ENCODE measurements at regions not wholly inside any gene's neighbourhood (a gene's known extent, or its start where the extent isn't known, plus 50 kb on each side); places are given as distances from the start of the nearest gene placed in this dataset.
A peak's percentile ranks its signal among the peaks of the same experiment; 100 is the strongest.

DNA sequence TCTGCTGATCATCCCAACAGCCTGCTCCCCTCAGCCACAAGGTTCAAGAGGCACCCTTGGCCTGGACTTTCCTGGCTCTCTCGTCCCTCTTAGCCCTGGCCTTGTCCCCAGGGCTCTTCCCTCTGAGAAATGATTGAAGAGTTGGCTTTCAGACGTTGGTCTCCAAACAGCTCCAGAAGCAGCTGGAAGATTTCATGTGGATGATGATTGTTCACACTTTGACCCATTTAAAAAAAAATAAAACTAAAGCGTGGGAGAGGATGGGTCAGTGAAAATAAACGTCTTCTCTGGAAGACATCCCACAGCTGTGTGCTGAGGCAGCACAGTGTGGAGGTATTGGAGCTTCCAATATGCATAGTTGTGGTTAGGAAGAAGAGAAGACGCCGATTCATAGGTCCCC lies 54.7 kb upstream of the CDH11 start:
- DNase-seq (ENCODE audit: low read depth, low spot score): peak; percentile 75

DNA sequence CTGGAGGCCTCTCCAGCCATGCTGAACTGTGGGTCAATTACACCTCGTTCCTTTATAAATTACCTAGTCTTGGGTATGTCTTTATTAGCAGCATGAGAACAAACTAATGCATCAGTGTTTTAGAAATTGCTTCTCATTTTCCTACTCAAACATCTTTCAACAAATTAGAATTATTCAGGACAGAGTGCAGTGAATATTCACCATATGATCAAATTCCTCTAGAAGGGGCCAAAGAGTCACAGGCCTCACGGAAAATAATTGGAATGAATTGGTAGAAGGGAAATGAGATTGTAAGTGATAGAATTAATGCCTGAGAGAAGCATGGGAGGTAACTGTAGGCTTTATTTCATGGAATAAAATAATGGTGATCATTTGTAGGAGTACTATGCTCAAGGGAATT lies 50.5 kb upstream of the CDH11 start:
- DNase-seq (ENCODE audit: low read depth, low spot score): no peak

All from smooth muscle cell of the brain vasculature (primary cell).